ENCODE measurements at regions not wholly inside any gene's neighbourhood (a gene's known extent, or its start where the extent isn't known, plus 50 kb on each side); places are given as distances from the start of the nearest gene placed in this dataset.
"Not testable (repeated sequence)": the region's sequence is repeated elsewhere in the genome, so short reads cannot be mapped to it uniquely, and the experiment has no call there.

- DNase-seq = peak; percentile 32
These were observed 1060.6 kb upstream of the ACO1 start for GRCh38 chr9:31323726-31324444.

DNA sequence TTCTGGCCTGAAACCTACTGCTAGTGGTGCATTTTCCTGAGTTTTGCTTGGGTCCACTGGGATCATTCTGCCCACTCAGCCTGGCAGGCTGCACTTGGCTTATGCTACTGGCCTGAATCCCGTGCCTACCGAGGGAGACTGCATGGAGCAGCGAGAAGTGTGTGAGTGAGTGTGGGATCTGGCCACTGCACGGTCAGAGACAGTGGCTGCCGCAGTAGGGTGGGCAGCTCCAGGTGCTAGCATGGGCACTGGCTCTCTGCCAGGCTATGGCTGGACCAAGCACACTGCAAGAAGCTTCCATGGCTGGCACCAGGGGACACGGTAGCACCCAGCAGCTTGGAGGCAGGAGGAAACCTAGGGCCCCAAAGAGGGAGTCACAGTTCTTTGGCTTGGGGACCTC lies 1058.7 kb upstream of the ACO1 start:
- no peak for DNase-seq

DNA sequence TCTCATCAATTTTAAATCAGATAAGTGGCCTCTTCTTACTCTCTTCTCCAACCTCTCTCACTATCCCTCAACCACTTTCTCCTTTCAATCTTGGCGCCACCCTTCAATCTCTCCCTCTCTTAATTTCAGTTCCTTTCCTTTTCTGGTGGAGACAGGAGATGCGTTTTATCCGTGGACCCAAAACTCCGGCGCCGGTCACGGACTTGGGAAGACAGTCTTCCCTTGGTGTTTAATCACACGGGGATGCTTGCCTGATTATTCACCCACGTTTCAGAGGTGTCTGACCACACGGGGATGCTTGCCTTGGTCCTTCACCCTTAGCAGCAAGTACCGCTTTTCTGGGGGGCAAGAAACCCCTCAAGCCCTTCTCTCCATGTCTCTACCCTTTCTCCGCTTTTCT lies 1057.6 kb upstream of the ACO1 start:
- not testable (repeated sequence) for DNase-seq

GRCh38 chr9:31334837-31335528 lies 1049.5 kb upstream of the ACO1 start:
- DNase-seq = no peak

GRCh38 chr9:31335529-31336234 lies 1048.8 kb upstream of the ACO1 start:
- no peak for DNase-seq

DNA sequence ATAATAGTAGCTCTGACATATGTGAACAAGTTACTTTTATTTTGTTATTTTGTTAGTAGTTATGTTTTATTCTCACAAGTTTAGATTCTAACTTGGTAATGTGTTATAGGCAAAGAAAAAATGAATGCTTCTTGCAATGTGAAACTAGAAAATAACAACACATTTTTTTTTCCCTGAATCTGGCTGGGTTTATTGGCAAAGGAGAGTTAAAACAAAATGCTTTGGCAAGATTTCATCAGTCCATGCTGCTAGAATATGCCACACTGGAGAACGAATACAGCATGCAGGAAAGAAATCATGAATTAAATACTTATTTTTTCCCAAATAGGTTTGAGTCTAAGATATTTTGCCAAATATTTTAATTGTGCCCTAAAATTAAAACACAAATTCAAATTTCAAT lies 1048.1 kb upstream of the ACO1 start:
- DNase-seq = no peak

DNA sequence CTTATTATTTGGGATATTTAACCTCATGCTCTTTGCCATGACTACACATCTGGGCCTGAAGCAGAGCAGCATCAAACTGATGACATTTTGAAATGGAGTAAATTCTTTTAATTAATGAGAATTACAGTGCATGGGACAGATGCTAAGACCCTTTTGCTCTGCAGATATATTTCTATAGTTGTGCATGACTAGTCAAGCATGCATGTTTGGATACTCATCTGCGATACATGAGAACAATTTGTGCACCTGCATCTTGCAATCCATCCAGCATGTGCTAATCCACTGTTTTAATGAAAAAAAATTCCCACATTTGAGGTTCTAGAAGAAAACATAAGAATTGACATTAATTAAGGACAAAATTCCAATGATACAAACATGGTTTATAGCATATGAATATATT lies 1047.6 kb upstream of the ACO1 start:
- DNase-seq = no peak

GRCh38 chr9:31347082-31347617 lies 1037.3 kb upstream of the ACO1 start:
- DNase-seq = no peak

DNA sequence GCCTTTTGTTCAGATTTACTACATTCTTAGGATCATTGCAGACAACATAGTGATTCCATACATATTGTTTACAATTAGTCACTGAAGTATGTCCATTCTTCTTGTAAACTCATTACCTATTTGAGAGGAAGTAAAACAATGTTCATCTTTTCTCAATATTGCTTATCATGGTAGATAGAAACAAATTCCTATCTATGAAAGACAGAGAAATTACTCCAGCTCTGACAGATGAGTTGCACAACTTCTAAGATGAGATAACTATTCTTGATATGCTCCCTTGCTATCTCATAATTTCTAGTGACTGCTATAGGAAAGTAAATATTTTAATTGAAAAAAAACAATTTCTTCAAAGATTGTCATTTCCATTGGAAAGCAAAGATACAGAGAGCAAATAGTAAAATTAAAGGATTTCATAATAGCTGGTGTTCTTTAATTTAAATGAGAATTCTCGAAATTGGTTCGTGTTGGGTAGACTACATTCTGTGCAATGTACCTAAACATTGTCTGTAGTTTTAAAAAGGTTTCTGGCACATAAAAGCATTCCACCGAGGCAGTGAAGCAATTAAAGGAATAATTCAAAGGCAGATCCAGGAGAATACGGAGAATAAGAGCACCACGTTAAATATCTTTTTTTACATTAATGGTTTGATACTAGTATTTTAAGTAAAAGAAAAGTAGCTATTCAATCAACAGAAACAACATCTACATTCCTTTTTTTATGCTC lies 1029.1 kb upstream of the ACO1 start:
- DNase-seq = peak; percentile 43

DNA sequence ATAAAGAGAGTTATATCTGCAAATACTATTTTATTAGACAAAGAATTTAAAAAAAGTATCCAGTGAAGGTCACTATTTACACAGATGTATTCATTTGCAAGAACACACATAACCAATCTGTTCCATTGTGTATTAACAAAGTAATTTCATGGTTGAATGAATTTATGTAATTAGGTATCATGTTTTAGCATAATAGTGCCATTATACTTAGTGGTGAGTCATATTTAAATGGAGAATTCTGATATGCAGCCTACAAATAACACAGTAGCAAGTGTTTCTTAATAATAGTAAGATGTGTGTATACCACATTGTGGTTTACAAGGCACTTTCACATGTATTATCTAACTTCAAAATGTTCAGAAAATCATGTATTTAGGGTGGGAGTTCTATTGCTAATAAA lies 1028.5 kb upstream of the ACO1 start:
- peak; percentile 95 for DNase-seq

DNA sequence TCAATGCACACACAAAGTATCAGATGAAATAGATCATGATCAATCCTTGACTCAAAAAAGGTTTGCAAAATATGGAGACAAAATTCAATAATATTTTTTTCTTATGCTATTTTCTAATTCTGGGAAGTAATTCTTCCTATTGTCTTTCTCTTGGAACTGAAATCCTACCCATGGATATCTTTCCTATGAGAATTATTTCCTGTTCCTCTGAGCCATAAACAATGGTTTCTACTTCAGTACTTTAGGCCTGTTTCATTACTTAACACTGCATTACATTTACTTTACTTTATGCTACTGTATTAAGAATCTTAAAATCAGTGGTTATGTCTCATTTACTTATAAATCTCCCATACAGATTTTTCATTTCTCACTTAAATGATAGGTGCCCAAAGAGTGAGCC lies 1025.4 kb upstream of the ACO1 start:
- no peak for DNase-seq

DNA sequence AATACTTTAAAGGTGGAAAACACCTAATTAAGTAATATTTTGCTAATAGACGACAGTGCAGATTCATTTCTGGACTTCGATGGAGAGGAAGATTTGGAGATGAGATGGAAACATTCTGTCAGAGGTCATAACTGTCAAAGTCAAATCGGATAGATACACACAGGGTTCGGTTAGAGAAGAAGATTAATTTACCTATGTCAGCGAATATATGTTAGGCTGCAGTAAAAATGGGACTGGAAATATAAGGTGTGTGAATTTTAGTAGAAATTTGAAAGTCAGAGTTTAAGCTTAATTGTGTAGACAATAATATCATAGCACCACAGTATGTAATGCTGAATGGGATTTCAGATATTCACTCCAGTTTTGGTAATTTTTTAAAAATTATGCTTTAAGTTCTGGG lies 1020.3 kb upstream of the ACO1 start:
- no peak for DNase-seq

DNA sequence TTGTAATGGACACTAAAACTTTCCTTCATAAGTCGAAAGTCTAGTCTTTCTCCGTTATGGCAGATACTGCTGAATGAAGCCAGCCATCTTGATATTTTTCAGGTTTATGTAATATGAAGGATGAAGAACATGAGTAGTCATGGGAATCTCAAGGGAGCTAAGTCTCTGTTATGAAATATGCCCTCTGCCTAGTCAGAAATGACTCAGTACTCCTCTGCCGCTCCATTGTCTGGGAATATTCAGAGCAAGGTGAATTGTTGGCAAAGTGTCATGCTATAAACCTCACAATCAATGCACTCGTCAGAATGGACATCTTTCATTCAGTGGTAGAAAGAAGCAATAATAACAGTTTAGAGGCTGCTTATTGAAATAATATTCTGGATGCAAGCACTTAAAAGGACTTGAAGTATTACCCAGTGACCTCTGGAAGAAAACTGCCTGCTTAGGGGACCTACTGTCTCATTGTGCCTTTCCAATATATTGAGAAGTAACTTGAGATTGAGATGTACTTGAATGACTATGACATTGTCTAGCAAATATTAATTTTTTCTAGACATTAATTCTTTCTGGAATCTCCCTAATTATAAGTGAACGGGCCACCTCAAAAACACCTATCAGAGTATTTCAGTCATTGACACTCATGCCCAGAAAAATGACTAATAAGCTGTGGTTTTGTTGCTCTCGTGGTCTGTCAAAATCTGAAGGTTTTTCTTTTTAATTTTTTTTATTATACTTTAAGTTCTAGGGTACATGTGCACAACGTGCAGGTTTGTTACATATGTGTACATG lies 1011.5 kb upstream of the ACO1 start:
- DNase-seq = no peak

- no peak for DNase-seq
These were observed 1007.1 kb upstream of the ACO1 start for GRCh38 chr9:31377358-31377757.

- no peak for DNase-seq
These were observed 995.8 kb upstream of the ACO1 start for GRCh38 chr9:31388660-31389059.

DNA sequence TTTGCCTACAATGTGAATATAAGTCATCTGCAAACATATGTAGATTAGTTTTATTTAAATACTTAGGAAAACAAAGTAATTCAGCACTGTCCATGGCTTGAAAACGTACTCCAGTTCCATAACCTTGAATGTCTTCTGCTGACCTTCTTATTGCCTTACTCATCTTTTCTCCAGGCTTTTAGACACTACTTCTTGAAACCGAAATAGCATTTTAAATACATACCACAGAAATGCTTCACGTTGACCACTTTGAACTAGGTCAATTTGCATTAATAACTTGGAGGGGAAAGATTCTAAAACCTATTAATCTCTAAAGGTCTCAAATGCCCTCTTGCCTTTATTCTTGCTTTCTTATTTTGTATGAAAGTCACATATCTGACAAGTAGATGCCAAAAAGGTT lies 995.4 kb upstream of the ACO1 start:
- DNase-seq = no peak

DNA sequence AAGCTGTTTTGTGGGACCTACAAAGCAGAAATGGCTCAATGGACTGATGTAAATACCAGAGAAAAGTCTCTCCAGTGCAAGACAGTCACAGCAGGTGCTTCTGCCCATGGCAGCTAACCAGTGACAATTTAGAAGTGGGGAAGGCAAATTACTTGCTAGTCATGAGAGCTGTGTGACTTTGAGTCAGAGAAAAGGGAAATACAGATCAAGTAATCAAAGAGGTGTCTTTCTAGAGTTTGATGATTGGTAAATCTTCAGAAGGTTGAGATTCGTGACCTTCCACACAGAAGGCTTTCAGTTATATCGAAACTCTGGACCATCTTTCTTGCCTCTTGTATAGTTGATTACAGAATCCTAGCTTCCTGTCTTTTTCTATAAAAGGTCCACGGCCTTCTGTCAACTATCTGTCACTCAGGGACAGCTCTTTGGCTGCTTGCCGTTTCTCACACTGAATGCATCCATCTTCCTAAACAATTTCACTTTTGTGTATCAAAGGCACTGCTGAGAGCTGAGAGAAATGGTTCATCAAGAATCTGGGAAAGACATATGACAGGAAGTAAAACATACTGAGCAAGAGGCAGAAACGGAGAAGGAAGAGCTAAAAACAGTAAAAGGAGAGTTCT lies 993.9 kb upstream of the ACO1 start:
- peak; percentile 66 for DNase-seq

GRCh38 chr9:31393240-31393639 lies 991.2 kb upstream of the ACO1 start:
- DNase-seq = no peak

DNA sequence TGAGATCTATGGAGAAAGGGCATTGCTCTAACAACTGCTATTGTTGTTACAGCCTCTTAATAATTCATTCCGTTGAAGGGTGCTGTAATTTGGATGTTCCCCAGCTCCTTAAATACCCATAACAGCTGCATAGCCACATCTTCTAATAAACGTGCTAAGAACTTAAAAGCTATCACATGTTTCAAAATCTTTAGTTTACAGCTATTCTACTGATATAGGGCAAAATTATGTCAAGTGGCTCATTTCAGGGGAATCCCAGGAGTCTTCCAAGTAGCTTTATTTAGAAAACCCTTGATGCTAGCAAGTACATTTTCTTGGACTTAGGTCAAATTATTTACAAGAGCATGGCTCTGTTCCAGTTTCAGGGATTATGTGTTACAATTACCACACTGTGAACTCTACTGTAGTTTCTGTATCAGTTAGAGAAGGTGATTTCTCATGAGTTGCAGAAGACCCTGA lies 990.4 kb upstream of the ACO1 start:
- peak; percentile 87 for DNase-seq

- DNase-seq = no peak
These were observed 972.4 kb upstream of the ACO1 start for GRCh38 chr9:31412081-31412480.

GRCh38 chr9:31415164-31415563 lies 969.3 kb upstream of the ACO1 start:
- no peak for DNase-seq

GRCh38 chr9:31418419-31418818 lies 966.0 kb upstream of the ACO1 start:
- DNase-seq = no peak

All from NCI-H69 (cell line).